HuH-7 (cell line): ENCODE measurements at regions not wholly inside any gene's neighbourhood (a gene's known extent, or its start where the extent isn't known, plus 50 kb on each side); places are given as distances from the start of the nearest gene placed in this dataset.
"Not testable (repeated sequence)": the region's sequence is repeated elsewhere in the genome, so short reads cannot be mapped to it uniquely, and the experiment has no call there.

Experiments used
- DNase-seq: peaks from one replicate; pipeline ENCODE4 v3.0.0; 2011; ENCODE audit warnings: low spot score

DNA sequence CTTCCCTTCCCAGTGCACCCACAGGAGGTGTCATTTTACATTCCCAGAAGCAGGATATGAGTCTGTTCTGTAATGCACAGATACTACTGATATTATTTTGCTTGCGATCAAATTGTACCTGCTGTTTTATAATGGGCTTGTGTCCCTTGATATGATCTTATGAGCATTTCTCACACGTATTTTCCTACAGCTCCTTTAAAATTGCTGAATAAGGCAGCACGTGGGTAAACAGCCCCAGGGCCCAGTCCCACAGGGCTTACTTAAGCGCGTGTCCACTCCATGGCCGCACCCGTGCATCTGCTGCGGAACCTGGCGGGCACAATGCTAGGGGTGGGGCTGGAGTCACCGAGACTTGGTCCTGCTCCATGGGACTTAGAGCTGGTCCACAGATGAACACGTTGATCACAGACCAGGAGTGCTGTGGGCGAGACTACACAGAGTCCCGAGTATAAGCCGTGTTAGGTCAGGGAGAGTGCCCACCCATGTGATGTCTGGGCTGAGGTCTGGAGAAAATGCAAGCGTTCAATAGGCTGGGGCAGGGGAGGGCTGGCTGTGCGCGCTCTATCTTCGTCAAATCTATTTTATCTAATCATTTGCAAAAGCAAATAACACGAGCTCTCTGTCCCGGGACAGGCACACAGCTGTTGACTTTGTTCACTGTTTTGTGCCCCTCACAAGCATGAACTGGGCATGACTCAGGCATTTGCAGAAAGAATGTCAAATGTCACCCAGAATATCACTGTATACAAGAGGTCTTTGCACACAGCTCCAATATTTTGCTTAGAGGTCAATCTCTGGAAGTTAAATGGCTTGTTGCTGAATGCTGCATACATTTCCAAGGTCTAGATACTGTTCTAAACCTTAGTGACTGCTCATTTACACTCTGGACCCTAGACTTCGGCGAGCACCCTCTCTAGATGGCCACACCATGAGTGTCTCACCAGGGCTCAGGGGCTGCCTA lies 119.3 kb downstream of the CRYAA start:
- peak; percentile 82 for DNase-seq

DNA sequence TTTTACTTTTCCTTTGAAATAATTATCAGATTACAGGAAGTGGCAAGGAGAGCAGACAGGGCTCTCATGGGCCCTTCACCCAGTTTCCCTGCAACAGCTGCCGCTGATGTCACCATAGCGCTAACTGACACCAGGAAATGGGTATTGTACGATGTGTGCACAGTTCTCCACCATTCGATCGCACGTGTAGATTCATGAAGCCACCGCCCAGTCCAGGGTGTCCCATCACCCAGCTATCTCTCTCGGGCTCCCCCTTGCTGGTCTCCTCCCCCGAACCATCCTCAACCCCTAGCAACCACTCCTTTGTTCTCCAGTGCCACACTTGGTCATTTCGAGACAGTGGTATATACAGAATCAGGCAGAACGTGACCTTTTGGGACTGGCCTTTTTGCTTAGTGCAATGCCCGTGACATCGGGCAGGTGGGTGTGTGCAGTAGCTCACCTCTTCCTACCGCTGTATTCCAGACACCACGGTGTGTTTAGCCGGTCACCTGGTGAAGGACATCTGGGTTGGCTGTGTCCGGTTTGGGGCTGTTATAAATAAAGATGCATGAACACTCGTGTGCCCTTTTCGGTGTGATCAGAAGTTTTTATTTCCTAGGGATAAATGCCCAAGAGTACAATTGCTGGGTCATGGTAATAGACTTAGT lies 118.4 kb downstream of the CRYAA start:
- no peak for DNase-seq

DNA sequence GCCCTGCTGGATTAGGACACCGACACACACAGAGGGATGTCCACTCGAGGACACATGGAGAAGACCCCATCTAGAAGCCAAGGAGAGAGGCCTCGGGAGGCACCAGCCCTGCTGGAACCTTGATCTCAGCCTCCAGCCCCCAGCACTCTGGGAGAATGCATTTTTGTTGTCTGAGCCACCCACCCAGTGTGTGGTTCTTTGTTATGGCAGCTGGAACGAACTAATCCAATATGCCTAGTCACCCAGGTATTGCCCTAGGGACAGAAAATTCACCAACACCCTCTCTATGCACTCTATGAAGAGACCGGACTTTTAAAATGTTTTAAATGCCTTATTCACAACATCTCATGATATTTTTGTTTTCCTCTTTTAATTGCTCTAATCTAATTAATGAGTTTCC lies 117.4 kb downstream of the CRYAA start:
- no peak for DNase-seq

DNA sequence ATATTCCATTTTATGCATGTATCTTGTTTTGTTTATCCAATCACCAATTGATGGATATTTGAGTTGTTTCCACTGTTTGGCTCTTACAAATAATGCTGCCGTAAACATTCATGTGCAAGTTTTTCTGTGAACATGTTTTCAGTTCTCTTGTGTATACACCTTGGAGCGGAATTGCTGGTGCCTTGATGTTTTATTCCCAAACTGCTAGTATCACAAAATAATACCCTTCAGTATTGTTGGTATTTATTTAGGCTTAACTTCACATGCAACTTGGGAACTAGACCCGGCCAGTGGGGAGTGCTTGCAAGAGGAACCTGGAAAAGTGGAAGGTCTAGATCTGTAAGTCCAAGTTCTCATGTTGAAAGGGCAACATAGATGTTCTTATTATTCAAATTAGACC lies 115.9 kb downstream of the CRYAA start:
- DNase-seq: no peak

DNA sequence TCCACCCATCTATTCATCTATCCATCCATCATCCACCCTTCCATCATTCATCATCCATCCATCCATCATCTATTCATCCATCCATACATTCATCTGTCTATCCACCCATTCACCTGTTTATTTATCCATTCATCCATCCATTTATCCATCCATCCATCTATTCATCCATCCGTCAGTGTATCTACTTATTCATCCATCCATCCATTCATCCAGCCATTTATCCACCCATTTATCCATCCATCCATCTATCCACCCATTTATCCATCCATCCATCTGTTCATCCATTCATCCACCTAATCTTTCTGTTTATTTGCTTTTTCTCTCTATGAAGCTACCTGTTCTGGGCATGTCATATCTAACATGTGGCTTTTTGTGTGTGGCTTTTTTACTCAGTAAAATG lies 115.4 kb downstream of the CRYAA start:
- no peak for DNase-seq

DNA sequence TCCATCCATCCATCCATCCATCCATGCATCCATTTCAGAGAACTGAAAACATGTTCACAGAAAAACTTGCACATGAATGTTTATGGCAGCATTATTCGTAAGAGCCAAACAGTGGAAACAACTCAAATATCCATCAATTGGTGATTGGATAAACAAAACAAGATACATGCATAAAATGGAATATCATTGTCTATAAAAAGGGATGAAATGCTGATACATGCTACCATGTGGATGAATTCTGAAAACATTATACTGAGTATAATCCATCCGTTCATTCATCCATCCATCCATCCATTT lies 115.1 kb downstream of the CRYAA start:
- DNase-seq: not testable (repeated sequence)

DNA sequence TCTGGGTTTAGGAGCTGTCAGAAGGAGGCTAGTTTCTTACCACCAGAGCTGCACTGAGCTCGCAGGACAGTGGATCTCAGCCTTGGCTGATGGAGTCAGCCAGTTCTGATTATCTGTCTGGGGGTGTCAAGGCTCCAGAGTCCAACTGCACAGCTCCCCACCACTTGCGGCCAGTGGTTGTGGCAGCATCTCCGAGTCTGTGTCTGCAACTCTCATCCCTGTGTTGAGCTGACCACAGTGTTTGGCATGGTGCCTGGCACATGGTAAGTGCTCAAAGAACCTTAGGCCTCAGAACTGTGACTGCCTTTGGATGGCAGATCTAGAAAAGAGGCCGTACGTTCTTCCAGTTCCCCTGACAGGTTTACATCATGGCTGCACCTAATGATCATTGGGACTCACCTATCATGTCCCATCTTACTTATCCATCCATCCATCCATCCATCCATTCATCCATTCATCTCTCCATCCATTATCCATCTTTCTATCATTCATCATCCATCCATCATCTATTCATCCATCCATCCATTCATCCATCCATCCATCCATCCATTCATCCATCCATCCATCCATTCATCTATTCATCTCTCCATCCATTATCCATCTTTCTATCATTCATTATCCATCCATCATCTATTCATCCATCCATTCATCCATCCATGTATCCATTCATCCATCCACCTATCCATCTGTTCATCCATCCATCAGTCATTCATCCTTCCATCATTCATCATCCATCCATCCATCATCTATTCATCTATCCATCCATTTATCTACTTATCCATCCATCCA lies 114.5 kb downstream of the CRYAA start:
- no peak for DNase-seq

DNA sequence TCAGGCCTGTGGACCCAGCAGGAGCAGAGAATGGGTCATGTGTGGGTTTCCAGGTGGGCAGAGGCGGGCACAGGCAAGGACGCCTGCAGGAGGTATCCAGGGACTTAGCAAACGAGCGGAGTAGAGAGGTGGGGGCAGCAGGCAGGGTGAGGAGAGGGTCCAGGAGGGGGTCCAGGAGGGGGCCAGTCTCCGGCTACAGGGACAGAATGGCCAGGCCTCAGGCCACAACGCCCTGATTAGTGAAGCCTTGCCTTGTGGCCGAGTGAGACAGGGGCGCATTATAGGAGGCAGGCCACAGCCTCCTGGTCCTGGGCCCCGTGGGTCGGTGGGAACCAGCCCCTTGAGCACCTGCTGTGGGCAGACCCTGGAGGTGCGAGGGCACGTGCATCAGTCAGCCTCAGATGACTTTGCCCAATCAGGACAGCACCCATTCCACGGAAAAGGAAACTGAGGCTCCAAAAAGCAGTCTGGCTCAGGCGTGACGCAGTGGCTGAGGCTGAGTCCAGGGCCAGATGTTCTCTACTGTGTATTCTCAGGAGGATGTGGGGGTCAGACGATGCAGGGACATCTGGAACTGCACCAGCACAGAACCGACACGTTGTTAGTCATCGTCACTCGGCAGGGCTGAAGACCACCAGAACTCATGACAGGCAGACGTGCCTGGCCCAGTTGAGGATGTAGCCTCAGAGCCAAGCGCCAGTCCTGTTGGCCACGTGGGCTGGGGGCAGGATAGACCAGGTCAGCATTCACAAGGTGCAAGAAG lies 113.7 kb downstream of the CRYAA start:
- no peak for DNase-seq

DNA sequence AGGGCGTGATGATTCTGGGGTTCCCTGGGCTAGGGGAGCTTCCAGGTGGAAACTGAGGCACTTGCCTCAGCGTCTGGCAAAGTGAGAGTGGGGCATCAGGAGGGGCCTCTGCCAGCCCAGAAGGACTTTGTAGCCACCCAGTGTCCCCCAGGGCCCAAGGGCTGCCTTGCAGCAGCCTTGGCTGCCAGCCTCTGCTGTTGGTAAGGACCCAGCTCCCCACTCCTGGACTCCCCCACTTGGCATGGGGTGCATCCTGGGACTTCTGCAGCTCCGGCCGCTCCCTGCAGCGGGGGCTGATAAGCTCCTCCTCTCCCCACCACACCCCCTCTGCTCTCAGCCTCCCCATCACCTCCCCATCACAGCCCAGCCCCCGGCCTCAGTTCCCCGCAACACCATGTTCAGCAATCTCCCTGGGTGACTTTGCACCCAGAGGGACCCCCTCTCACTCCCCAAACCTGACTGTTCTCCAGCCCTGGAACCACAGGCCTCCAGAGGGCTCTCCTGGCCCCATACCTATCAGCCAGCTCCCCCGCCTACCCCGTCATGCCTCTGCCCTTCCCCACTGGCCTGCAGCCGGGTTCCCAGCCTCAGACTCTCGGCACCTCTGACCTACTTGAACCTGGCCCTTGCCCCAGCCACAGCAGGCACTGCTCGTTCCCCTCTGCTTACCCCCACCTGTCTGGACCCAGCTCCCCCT lies 113.0 kb downstream of the CRYAA start:
- DNase-seq: no peak

DNA sequence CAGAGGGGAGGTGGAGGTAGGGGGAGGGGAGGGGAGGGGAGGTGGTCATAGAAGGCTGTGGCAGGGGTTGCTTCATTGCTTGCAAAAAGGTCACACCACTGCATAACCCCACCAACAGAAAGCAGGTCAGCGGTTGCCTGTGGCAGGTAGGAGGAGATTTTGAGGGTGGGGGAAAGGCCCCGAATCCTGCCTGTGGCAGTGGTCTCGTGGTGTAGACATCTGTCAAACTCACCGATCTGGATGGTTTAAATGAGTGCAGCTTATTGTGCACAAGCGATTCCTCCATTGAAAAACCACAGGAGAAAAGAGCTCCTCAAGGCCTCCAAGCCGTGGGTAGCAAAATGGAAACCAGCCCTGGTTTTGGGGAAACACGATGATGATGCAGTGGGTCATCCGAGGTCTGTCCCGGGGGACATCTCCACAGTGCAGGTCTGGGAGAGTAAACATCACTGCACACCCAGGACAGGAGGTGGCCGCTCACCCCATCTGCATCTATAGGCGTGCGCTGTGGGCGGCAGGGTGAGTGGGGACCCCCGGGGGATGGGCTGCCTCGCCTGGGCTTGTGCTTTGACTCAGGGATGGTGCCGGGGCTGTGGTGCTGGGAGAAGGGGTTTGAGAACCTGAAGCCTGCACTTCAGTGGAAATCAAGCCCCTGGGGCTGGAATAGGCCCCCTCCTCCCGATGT lies 112.3 kb downstream of the CRYAA start:
- DNase-seq: no peak

DNA sequence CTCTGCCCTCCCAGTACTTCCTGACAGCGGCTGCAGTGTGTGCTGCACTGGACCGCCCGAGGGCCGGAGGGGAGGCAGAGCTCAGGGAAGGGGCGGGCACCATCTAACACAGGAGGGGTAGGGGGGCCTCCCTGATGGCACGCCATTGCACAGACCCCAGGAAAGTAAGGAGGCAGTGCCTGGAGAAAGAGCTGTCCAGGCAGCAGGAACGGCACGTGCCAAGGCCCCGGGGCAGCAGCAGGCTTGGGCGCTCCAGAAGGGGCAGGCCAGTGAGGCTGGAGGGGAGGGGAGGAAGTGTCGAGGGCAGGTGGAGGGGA lies 110.7 kb downstream of the CRYAA start:
- no peak for DNase-seq

DNA sequence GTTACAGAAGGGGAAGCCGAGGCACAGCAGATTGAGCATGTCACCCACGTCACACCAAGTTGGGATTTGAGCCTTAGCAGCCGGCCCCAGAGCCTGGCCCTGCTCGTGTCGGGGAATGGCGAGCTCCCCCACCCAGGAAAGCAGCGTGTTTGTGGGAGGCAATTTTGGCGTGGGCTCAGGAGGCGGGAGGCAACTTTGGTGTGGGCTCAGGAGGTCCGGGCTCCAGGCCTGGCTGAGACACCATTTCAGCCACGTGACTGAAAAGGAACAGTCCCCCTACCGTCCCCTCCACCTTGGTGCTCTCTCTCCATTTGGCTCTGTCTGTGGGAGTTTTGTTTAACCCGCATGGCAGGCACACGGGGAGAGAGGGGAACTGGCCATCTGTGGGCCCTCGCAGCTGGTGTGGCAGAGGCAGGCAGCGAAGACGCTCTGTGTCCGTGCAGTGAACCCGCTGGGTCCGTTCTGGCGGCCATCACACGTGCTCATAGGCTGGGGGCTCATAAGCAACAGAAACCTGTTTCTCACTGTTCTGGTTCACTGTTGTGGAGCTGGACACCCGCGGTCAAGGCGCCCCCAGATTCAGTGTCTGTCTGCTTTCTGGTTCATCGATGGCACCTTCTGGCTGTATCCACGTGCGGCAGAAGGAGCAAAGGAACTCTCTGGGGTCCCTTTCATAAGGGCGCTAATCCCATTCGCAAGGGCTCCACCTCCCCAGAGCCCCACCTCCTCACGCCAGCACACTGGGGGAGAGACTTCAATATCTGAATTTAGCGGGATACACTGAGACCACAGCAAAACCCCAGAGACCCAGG lies 110.2 kb downstream of the CRYAA start:
- DNase-seq: no peak

DNA sequence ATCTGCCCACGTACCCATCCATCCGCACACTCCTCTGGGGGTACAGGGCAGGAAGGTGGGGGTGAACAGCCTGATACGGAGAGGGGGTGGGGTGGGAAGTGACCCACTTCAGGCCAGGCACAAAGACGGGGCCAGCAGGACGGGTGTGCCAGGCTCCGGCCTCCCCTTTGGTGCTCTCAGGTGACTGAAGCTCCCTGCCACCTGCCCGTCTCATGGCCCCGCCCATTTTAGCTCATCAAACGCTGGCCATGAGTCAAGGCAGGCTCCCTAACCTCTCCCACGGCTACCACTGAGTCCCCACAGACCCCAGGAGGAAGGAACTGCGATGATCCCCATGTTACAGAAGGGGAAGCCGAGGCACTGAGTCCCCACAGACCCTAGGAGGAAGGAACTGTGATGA lies 109.6 kb downstream of the CRYAA start:
- no peak for DNase-seq

DNA sequence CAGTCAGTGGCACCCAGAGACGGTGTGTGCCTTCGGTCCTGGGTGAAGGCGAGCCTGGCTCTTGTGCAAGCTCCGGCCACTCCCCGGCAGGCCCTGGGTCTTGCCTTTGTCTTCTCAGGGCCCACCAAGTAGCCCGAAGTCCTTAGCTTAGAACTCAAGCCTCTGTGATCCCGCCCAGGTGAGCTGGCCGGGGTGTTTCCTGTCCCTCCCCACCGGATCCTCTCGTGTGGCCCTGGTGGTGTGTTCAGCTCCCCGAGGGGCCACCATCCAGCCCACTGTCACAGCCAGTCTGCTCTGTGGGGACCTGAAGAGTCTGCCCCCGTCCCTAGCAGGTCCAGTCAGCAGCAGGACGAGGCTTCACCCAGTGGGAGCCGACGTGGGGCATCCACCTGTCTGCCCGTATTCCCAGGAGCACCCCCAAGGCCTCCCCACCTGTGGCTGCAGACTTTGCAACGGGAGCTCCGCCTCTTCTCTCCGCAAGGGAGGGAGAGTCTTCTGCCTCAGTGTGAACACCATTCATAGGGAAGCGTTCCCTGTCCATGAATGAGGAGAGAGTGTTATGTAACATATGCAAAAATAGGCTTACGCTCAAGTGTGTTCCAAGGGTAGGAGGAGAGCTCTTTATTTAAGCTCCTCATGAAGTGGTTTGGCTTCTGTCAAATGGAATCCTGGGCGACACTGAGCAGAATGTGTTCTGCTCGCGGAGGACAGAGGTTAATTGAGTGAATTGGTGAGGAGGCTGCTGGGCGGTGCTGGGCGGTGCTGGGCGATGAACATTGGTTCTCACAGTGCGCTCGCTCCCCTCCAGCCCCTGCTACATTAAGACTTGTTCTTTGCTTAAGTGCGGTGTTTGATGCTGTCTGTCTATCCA lies 108.9 kb downstream of the CRYAA start:
- DNase-seq: no peak

DNA sequence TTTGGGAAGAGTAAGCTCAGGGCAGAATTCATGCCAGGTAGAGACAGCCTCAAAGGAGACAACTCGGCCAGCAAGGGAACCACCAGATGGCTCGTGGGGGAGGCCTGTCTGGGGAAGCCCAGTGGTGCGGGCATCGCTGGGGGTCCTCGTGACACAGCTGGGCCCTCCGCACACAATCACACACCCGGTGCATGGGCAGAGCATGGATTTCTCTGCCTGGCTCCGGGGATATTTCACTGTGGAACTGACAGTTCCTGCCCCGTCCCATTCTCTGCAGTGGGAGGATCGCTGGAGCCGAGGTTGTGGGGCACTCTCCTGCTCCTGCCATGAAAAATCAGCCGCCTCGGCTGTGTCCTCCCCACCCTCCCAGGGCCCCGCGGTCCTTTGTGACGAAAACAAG lies 108.0 kb downstream of the CRYAA start:
- DNase-seq: no peak

DNA sequence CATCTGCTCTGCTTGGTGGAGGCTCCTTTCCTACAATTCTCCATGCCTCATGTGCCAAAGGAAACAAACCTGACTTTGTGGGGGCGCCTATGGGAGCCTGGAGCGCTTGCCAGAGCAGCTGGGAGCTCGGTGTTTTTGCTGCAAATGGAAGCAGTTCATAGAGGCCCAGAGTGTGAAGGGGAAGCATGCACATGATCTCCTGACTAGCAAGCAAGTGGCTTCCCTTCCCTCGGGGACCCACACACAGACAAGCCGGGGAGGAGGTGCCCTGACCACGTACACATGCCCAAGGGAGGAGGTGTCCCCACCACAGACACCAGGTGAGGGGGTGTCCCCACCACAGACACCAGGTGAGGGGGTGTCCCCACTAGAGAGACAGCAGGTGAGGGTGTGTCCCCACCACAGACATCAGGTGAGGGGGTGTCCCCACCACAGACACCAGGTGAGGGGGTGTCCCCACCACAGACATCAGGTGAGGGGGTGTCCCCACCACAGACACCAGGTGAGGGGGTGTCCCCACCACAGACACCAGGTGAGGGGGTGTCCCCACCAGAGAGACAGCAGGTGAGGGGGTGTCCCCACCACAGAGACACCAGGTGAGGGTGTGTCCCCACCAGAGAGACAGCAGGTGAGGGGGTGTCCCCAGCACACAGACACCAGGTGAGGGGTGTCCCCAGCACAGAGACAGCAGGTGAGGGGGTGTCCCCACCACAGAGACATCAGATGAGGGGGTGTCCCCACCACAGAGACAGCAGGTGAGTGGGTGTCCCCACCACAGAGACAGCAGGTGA lies 106.8 kb downstream of the CRYAA start:
- DNase-seq: no peak

DNA sequence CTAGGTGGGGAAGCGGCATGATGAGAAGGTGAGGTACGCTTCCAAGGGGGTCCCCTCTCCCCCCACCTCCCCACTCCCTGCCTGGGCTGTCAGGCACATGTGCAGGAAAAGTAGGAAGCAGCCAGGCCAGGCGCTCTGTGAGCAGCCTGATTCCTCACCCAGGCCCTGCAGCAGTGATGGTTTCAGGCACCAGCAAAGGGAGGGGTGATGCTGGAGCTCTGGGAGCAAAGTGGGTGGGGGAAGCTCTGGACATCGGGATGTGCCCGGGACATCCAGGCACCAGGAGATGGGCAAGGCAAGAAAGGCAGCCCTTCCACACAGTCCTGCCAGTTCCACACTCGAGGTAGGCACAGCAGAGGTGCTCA lies 106.1 kb downstream of the CRYAA start:
- no peak for DNase-seq
